GM18873 (cell line): ENCODE measurements at regions not wholly inside any gene's neighbourhood (a gene's known extent, or its start where the extent isn't known, plus 50 kb on each side); places are given as distances from the start of the nearest gene placed in this dataset.

Experiments used
- ATAC-seq: cut with Tn5 transposase; IDR thresholded peaks from one replicate; pipeline ENCODE4 v1.9.1; 2021; ENCODE audit warnings: mild to moderate bottlenecking, moderate library complexity, moderate number of reproducible peaks; ENCODE audit not compliant: unreplicated experiment, low FRiP score

GRCh38 chr2:199707593-199708185 lies 143.3 kb downstream of the FTCDNL1 start:
- no peak for ATAC-seq

DNA sequence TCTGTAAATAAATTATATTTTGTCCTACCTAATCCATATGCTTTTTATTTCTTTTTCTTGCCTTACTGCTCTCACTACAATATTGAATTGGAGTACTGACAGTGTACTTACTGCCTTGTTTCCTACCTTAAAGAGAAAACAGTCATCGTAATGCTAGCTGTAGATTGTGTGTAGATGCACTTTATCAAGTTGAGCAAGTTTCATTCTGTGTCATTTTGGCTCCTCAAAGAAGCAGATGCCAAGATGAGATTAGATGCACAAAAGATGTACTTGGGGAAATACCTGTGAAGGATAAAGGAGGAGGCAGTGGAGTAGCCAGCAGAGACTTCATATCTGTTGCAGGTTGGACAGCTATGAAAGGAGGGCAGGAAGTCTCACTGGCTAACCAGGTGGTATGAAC lies 145.5 kb downstream of the FTCDNL1 start:
- no peak for ATAC-seq

DNA sequence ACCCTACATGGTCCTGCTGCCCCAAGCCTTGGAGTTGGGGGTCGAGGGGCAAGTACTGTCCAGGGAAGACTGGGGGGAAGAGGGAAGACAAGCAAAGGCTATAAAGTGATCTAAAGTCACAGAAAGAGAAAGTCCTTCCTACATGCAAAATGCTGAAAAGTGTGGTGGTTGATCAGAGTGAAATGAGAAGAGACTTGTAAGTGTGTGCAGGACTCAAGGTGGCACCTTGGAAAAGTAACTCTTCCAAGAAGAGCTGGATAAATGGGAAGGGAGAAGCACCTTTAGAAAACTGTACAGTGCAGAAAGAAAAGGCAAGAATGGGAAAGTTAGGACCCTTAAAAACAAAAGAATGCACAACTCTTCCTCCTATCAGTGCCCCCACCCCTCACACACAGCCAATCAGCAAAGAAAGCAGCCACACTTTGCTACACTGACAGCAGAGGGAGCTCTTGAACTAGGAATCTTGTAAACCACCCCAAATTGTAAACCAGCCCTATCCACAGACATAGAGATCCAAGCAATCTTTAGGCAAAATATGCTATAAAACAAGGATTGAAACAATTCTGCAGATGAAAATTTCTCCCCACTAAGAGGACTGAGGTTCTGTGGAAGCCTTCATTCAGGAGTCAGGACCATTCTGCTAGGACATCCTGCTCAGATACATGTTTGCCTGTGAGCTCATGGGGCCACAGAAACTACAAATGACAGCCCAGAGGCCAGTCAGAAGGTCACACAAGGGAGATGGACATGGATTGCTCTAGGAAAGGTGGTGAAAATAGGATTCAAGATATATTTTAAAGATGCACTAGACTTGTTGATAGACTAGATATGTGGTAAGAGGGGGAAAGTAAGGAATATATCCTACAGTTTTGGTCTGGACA lies 146.4 kb downstream of the FTCDNL1 start:
- ATAC-seq: no peak

- no peak for ATAC-seq
Observed at GRCh38 chr2:199703199-199703598, 147.8 kb downstream of the FTCDNL1 start.

DNA sequence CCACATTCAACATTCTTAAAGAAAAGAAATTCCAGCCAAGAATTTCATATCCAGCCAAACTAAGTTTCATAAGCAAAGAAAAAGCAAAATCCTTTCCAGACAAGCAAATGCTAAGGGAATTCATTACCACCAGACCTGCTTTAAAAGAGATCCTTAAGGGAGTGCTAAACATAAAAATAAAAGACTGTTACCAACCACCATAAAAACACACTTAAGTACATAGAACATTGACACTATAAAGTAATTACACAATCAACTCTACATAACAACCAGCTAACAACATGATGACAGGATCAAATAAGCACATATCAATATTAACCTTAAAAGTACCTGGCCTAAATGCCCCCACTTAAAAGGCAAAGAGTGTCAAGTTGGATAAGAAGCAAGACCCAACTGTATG lies 153.5 kb downstream of the FTCDNL1 start:
- no peak for ATAC-seq

DNA sequence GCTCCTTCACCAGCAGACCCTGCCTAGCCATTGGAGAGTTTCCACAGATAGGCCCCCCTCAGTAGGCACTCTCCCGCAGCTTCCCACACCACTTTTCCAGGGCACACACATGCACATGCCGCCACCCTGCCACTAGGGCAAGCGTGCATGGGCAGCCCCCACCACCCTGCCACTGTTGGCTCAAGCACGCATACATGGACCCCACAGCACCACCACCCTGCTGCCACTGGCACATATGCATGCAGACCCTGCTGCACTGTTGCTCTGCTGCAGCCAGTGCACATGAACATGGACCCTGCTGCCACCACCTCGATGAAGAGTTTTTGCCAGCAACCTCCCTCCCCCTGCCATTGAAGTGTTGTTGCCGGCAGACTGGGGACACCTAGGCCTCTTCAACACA lies 154.9 kb downstream of the FTCDNL1 start:
- ATAC-seq: no peak

DNA sequence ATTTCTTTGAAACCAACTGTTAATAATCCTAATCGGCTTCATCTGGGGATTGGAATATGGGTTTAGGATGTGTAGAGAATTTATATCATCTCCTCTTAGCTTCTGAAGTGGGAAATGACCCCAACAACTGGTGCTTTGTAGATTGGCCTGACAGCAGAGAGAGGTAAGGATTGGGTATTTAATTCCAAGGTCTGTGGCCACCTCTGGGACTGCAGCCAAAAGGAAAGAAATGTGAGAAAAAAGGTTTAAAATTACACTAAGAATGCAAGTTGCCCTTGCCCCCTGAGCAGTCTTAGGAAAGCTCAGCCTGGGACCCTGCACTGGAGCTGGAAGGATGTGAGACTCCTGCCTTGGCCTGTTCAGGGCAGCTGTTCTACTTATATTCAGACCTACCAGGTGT lies 157.1 kb downstream of the FTCDNL1 start:
- no peak for ATAC-seq

DNA sequence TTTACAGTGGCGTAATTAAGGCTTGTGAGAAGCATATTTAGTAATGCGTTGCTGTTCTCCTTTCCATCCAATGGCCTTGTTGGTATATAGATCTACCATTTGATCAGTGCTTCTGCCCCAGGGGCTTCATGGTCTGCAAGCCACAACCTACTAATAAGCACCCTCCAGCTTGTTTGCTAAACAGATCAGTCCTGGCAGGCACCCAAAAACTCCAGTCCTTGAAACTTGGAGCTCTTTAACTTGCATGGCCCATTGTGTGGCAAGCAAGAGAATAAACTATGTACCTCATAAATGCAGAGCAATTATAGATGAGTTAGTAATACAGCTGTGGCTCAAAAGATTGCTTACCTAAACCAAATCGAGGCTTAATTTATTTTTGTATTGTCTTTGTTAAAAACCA lies 158.5 kb downstream of the FTCDNL1 start:
- no peak for ATAC-seq

- ATAC-seq: no peak
Observed at GRCh38 chr2:199690225-199690624, 160.8 kb downstream of the FTCDNL1 start.

DNA sequence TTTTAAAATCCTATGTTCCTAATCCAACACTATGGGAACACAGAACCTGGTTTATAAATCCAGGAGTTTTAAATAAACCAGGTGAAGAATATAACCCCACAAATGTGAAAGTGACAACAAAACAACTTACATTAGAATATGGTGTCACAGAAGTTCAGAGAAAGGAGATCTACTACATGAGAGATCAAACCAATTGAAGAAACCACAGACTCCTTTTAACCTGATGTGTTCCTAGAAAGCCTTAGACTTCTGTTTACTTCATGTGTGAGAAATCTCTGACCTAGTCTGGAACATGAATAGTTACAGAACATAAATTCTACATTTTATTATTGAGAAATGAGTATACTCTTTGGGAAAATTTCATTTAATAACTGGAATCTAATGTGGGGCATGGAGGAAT lies 165.3 kb downstream of the FTCDNL1 start:
- ATAC-seq: no peak

DNA sequence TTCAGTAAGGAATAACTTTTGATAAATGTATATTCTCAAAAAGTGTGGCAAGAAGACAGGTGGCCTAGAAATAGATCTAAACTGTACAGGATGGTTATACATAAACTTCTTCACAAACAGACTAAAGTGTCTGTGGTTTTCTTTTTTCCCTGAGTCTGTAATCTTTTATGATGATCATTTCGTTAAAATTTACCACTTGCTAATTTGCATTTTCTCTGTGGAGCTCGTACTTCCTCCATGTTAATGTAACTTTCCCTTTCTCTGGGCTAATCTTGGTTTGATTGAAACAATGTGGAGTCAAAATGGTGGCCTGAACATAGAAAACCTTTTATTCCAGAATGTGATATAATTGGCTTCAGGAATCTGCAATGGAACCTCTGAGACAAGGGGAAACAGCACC lies 166.2 kb downstream of the FTCDNL1 start:
- no peak for ATAC-seq

DNA sequence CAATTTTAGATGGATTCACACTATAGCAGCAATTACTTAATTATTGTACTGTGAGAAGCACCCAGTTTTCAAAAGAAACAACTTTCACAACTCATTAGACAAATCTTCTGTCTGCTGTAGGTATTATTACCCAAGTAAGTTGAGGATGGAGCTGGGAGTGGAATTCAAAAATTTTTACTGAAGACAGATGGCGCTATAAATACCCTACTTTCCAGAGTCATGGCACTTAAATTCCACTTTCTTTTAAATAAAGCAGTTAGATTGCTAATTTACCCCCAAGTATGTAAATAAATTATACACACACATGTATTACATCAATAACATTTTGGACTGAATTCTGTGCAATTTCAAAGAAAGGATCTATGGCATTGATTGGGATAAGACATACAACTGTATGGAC lies 166.8 kb downstream of the FTCDNL1 start:
- ATAC-seq: no peak

DNA sequence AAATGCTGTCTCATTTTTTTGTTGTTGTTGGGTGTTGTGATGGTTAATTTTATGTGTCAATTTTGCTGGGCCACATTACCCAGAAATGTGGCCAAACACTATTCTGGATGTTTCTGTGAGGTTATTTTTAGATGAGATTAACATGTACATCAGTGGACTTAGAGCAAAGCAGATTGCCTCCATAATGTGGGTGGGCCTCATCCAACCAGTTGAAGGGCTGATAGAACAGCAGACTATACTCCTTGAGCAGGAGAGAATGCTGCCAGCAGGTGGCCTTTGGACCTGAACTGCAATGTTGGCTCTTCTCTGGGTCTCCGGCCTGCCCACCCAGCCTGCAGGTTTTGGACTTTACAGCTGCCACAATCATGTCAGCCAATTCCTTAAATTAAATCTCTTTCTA lies 169.0 kb downstream of the FTCDNL1 start:
- ATAC-seq: no peak

- no peak for ATAC-seq
Observed at GRCh38 chr2:199680482-199680881, 170.5 kb downstream of the FTCDNL1 start.

DNA sequence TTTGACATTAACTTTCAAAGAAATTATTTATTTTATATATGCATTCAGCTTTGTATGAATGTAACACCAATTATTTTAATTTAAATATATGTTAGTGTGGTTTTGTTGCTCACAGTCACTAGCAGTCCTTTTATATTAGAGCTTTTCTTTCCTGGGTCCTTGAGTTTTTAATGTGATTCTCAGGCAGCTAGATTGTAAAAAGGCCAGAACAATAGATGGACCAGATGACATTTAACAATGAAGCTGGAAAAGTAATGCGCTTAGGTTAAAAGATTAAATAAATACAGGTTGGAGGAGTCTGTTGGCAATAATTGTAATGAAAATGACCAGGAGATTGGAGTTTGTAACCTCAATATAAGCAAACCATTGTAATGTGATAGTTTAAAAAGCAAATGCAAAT lies 171.1 kb downstream of the FTCDNL1 start:
- no peak for ATAC-seq

- no peak for ATAC-seq
Observed at GRCh38 chr2:199677881-199678280, 173.1 kb downstream of the FTCDNL1 start.

- ATAC-seq: no peak
Observed at GRCh38 chr2:199668645-199669044, 182.3 kb downstream of the FTCDNL1 start.

- ATAC-seq: no peak
Observed at GRCh38 chr2:199663157-199663556, 187.8 kb downstream of the FTCDNL1 start.

DNA sequence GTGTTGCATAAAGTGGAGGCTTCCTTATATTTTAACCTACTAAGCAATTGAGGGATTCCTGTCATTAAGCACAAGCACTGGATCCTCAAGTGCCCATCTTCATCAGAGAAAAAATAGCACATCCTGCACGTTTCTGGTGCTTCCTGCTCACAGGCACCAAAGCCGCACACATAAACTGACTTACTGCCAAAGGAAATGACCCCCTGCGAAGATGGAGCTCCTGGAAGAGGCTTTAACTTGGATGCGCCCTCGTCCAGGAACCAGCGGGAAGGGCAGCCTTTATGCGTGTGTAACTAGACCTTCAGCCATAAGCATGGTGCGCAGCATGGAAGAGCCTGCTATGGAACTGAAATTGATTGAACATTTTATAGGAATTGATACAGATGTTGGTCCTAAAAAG lies 188.7 kb downstream of the FTCDNL1 start:
- ATAC-seq: no peak

- ATAC-seq: no peak
Observed at GRCh38 chr2:199660167-199660566, 190.8 kb downstream of the FTCDNL1 start.

DNA sequence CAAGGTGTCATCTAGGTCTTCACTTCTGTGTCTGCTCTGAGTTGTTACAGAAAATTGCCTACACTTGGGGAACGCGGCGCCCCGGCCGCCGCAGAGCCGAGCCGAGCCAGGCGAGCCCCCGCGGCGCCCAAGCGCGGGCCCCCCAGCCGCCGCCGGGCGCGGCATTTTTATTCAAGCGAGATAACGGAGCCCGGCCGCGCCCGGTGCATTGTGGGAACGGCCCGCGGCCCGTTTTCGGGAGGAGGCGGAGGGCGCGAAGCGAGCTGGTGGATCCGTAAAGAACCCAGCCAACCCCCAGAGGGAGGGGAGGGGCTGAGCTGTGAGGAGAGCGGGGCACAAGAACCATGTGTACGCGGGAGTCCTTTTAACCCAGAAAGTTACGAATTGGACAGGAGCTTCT lies 191.8 kb downstream of the FTCDNL1 start:
- ATAC-seq: no peak

- ATAC-seq: peak; percentile 89
Observed at GRCh38 chr2:199646439-199646838, 188.7 kb upstream of the SATB2 start.
